A549 (cell line): ENCODE measurements at regions not wholly inside any gene's neighbourhood (a gene's known extent, or its start where the extent isn't known, plus 50 kb on each side); places are given as distances from the start of the nearest gene placed in this dataset.

Experiments
- CBX8 ChIP-seq: fragments of 200-600 bp; sonication (generic); IDR thresholded peaks from 2 replicates; pipeline ENCODE4 v1.6.1; 2016
- CEBPB ChIP-seq, 2 experiments: fragments of >200 bp in 1 of 2; sonication (Bioruptor Twin) in 1 of 2; formaldehyde crosslinking in 1 of 2; IDR thresholded peaks; 2 replicates each; pipeline ENCODE4 v1.6.1; 2012 to 2016
- JUNB ChIP-seq: fragments of >200 bp; sonication (Bioruptor Twin); formaldehyde crosslinking; IDR thresholded peaks from 2 replicates; pipeline ENCODE4 v1.6.1; 2016
- MAFK ChIP-seq: fragments of 450-650 bp; IDR thresholded peaks from 2 replicates; pipeline ENCODE4 v1.6.1; 2014; ENCODE audit not compliant: partially characterized antibody
- POLR2A ChIP-seq: IDR thresholded peaks from 2 replicates; pipeline ENCODE4 v1.6.1; 2012; ENCODE audit warnings: mild to moderate bottlenecking, low read length
- REST ChIP-seq: fragments of 200-600 bp; sonication (generic); IDR thresholded peaks from 2 replicates; pipeline ENCODE4 v1.6.1; 2016; ENCODE audit warnings: antibody characterized with exemption, mild to moderate bottlenecking, moderate library complexity
- TF ChIP-seq, protein P1 (sequence below): fragments of >200 bp; sonication (Bioruptor Twin); formaldehyde crosslinking; IDR thresholded peaks from 3 replicates; pipeline ENCODE4 v1.5.1; 2016
- TF ChIP-seq, protein P2 (sequence below): IDR thresholded peaks from 2 replicates; pipeline ENCODE4 v1.6.1; 2012

- TF ChIP-seq POLR2A = no peak
- TF ChIP-seq, protein P1, sequence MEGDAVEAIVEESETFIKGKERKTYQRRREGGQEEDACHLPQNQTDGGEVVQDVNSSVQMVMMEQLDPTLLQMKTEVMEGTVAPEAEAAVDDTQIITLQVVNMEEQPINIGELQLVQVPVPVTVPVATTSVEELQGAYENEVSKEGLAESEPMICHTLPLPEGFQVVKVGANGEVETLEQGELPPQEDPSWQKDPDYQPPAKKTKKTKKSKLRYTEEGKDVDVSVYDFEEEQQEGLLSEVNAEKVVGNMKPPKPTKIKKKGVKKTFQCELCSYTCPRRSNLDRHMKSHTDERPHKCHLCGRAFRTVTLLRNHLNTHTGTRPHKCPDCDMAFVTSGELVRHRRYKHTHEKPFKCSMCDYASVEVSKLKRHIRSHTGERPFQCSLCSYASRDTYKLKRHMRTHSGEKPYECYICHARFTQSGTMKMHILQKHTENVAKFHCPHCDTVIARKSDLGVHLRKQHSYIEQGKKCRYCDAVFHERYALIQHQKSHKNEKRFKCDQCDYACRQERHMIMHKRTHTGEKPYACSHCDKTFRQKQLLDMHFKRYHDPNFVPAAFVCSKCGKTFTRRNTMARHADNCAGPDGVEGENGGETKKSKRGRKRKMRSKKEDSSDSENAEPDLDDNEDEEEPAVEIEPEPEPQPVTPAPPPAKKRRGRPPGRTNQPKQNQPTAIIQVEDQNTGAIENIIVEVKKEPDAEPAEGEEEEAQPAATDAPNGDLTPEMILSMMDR = no peak
- no peak for TF ChIP-seq JUNB
- TF ChIP-seq REST = no peak
- TF ChIP-seq, protein P2, sequence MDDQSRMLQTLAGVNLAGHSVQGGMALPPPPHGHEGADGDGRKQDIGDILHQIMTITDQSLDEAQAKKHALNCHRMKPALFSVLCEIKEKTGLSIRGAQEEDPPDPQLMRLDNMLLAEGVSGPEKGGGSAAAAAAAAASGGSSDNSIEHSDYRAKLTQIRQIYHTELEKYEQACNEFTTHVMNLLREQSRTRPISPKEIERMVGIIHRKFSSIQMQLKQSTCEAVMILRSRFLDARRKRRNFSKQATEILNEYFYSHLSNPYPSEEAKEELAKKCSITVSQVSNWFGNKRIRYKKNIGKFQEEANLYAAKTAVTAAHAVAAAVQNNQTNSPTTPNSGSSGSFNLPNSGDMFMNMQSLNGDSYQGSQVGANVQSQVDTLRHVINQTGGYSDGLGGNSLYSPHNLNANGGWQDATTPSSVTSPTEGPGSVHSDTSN = no peak
- TF ChIP-seq CBX8 = no peak
- no peak for TF ChIP-seq MAFK
- TF ChIP-seq CEBPB (IDR thresholded peaks at IDR 0.05) = no peak
These were observed 57.1 kb upstream of the MEIS1 start for GRCh38 chr2:66377832-66378231.
